HL-60 (cell line): ENCODE measurements at regions not wholly inside any gene's neighbourhood (a gene's known extent, or its start where the extent isn't known, plus 50 kb on each side); places are given as distances from the start of the nearest gene placed in this dataset.

Experiments
- DNase-seq, 2 experiments: peaks; one replicate each; pipeline ENCODE4 v3.0.0-alpha.2; 2010 to 2020; ENCODE audit warnings: low read depth in 1 of 2, low spot score in 1 of 2
- H3K27ac ChIP-seq: fragments of 250-450 bp; sonication (Bioruptor Pico); replicated peaks from 2 replicates; pipeline ENCODE4 v1.5.1; 2020; ENCODE audit warnings: mild to moderate bottlenecking, moderate library complexity
- H3K27me3 ChIP-seq: fragments of 250-450 bp; sonication (Bioruptor Pico); 2 replicates; pipeline ENCODE4 v1.5.1; 2021; ENCODE audit warnings: mild to moderate bottlenecking, moderate library complexity; ENCODE audit not compliant: insufficient read depth, poor library complexity, severe bottlenecking
- H3K4me3 ChIP-seq: replicated peaks from 2 replicates; pipeline ENCODE4 v1.5.1; 2011; ENCODE audit warnings: mild to moderate bottlenecking, control low read depth, low read length; ENCODE audit not compliant: insufficient read depth
- CTCF ChIP-seq: IDR thresholded peaks from one replicate; pipeline ENCODE4 v1.5.1; 2011; ENCODE audit warnings: low read length, control low read depth, inconsistent platforms; ENCODE audit not compliant: insufficient read depth
- GABPA ChIP-seq: IDR thresholded peaks from 2 replicates; pipeline ENCODE4 v1.6.1; 2012; ENCODE audit warnings: low read depth
- POLR2AphosphoS5 ChIP-seq: IDR thresholded peaks from 2 replicates; pipeline ENCODE4 v1.6.1; 2012; ENCODE audit warnings: low read depth
- REST ChIP-seq: IDR thresholded peaks from 2 replicates; pipeline ENCODE4 v1.6.1; 2012; ENCODE audit warnings: low read depth; ENCODE audit not compliant: insufficient replicate concordance
- SPI1 ChIP-seq: IDR thresholded peaks from 2 replicates; pipeline ENCODE4 v1.6.1; 2012; ENCODE audit warnings: low read depth, mild to moderate bottlenecking, borderline replicate concordance

GRCh38 chr15:67980171-67980570 lies 73.9 kb upstream of the PIAS1 start:
- Histone ChIP-seq H3K4me3 (no peak overlapping the region), H3K27ac (no peak overlapping the region), H3K27me3 (no peaks in the 10 kb centered on the region)
- no peak for DNase-seq
- TF ChIP-seq REST (no peak), SPI1 (no peak), GABPA (no peak), CTCF (no peak), POLR2AphosphoS5 (no peak)

GRCh38 chr15:67980773-67981685 lies 73.1 kb upstream of the PIAS1 start:
- Histone ChIP-seq H3K27me3 (no peaks in the 10 kb centered on the region), H3K27ac (no peak overlapping the region), H3K4me3 (no peak overlapping the region)
- no peak for DNase-seq
- TF ChIP-seq POLR2AphosphoS5, result no peak
- no peak for TF ChIP-seq SPI1
- TF ChIP-seq CTCF, result no peak
- no peak for TF ChIP-seq GABPA
- TF ChIP-seq REST, result no peak

GRCh38 chr15:67981848-67982247 lies 72.3 kb upstream of the PIAS1 start:
- Histone ChIP-seq H3K4me3 (no peak overlapping the region), H3K27me3 (no peaks in the 10 kb centered on the region), H3K27ac (no peak overlapping the region)
- no peak for DNase-seq
- no peak for TF ChIP-seq REST
- no peak for TF ChIP-seq GABPA
- no peak for TF ChIP-seq SPI1
- no peak for TF ChIP-seq POLR2AphosphoS5
- TF ChIP-seq CTCF, result no peak
